T-cell (primary cell): ENCODE measurements at regions not wholly inside any gene's neighbourhood (a gene's known extent, or its start where the extent isn't known, plus 50 kb on each side); places are given as distances from the start of the nearest gene placed in this dataset.
"Not testable (repeated sequence)": the region's sequence is repeated elsewhere in the genome, so short reads cannot be mapped to it uniquely, and the experiment has no call there.

Experiments
- ATAC-seq, 4 experiments: fragments of 200-7000 bp in 3 of 4; fragments of 150-1000 bp in 1 of 4; cut with Tn5 transposase; replicated peaks in 1 of 4; 1 replicate in 3 of 4; 2 replicates in 1 of 4; pipeline ENCODE4 v1.10.0; 2021; ENCODE audit warnings: moderate library complexity in 3 of 4, mild to moderate bottlenecking in 2 of 4, moderate number of reproducible peaks in 1 of 4
- CTCF ChIA-PET, 2 donors: fragments of 300-600 bp; sonication (Branson Sonifier 250); formaldehyde crosslinking; loops; one replicate each; lab custom pipeline; 2022; ENCODE audit warnings: antibody characterized with exemption in 2 of 2; lab: Charles Lee
- POLR2A ChIA-PET, 2 donors: fragments of 300-600 bp; sonication (Branson Sonifier 250); formaldehyde crosslinking; loops; one replicate each; lab custom pipeline; 2022; ENCODE audit warnings: antibody characterized with exemption in 2 of 2; lab: Charles Lee
- DNase-seq, 35 experiments: peaks; one replicate each; pipeline versions ENCODE4 v3.0.0 to v3.0.0-alpha.2; 2013 to 2023
- H3K27ac ChIP-seq: one replicate; pipeline ENCODE4 v1.5.1; 2013; ENCODE audit warnings: low read length
- H3K27me3 ChIP-seq, 2 experiments: replicated peaks in 1 of 2; 1 replicate in 1 of 2; 2 replicates in 1 of 2; pipeline versions ENCODE4 v1.6.1 to v1.7.0; 2013; ENCODE audit warnings: low read length in 1 of 2, mixed read lengths in 1 of 2; ENCODE audit not compliant: control insufficient read depth in 2 of 2, insufficient read depth in 2 of 2; ENCODE audit errors: extremely low read depth in 1 of 2
- H3K36me3 ChIP-seq, 2 donors: 1 replicate in 1 of 2; 2 replicates in 1 of 2; pipeline versions ENCODE4 v1.6.1 to v1.7.0; 2013; ENCODE audit warnings: low read length in 1 of 2; ENCODE audit not compliant: control insufficient read depth in 2 of 2, insufficient read depth in 1 of 2; ENCODE audit errors: extremely low read depth in 1 of 2
- H3K4me1 ChIP-seq, 2 experiments: 1 replicate in 1 of 2; 2 replicates in 1 of 2; pipeline versions ENCODE4 v1.6.1 to v1.7.0; 2013; ENCODE audit warnings: low read length in 2 of 2, mixed read lengths in 1 of 2; ENCODE audit not compliant: insufficient read depth in 2 of 2, control insufficient read depth in 1 of 2; ENCODE audit errors: extremely low read depth in 1 of 2
- H3K4me3 ChIP-seq, 2 donors: 1 replicate in 1 of 2; 2 replicates in 1 of 2; pipeline versions ENCODE4 v1.5.1 to v1.7.0; 2013; ENCODE audit warnings: mild to moderate bottlenecking in 2 of 2, low read length in 1 of 2, moderate library complexity in 1 of 2; ENCODE audit not compliant: control insufficient read depth in 1 of 2; ENCODE audit errors: extremely low read depth in 1 of 2
- H3K9me3 ChIP-seq: 2 replicates; pipeline ENCODE4 v1.7.0; 2013
- H3K27ac Mint-ChIP-seq, 2 donors: one replicate each; pipeline ENCODE4 v1.8.0; 2020 to 2021; ENCODE audit warnings: mild to moderate bottlenecking in 2 of 2, mixed read lengths in 2 of 2
- H3K27me3 Mint-ChIP-seq, 2 donors: one replicate each; pipeline ENCODE4 v1.8.0; 2021 to 2022; ENCODE audit warnings: mixed read lengths in 2 of 2
- H3K36me3 Mint-ChIP-seq: one replicate; pipeline ENCODE4 v1.8.0; 2021; ENCODE audit warnings: mixed read lengths
- H3K4me1 Mint-ChIP-seq, 3 donors: one replicate each; pipeline ENCODE4 v1.8.0; 2020 to 2022; ENCODE audit warnings: mixed read lengths in 3 of 3, mild to moderate bottlenecking in 1 of 3
- H3K4me3 Mint-ChIP-seq, 3 donors: one replicate each; pipeline ENCODE4 v1.8.0; 2020 to 2022; ENCODE audit warnings: mild to moderate bottlenecking in 3 of 3, mixed read lengths in 3 of 3, moderate library complexity in 3 of 3
- H3K9me3 Mint-ChIP-seq, 3 donors: one replicate each; pipeline ENCODE4 v1.8.0; 2020 to 2022; ENCODE audit warnings: mixed read lengths in 3 of 3
- WGBS: methylation state at CpG from one replicate; pipeline ENCODE4 v1.1.5; 2013; ENCODE audit warnings: missing lambda C conversion rate; ENCODE audit not compliant: insufficient coverage; 5-methylcytosine and 5-hydroxymethylcytosine counted together

DNA sequence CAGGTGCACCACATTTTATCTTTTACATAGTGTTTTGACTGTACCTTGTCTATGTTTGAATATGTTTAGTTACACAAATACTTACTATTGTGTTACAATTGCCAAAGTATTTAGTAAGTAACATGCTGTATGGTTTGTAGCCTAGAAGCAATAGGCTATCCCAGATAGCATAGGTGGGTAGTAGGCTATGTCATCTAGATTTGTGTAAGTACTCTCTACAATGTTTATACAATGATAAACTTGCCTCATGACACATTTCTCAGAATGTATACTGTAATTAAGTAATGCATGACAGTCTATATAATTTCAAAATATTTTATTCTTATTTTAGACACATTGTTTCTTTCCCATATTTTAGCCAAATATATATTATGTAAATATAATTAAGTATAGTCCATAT is 836.8 kb upstream of the CDH9 start:
- ATAC-seq, result no peak
- no peaks in the 10 kb centered on the region for H3K27me3 ChIP-seq

GRCh38 chr5:27868292-27868691 is 829.9 kb upstream of the CDH9 start:
- Mint-ChIP-seq H3K4me3 (no peak overlapping the region), H3K27ac (no peak overlapping the region), H3K36me3 (no peaks in the 10 kb centered on the region), H3K27me3 (no peaks in the 10 kb centered on the region), H3K4me1 (no peaks in the 10 kb centered on the region), H3K9me3 (peaks cover 16 to 37% (median 22%) of the 10 kb centered on the region in 3 donors)
- ChIA-PET POLR2A (interaction anchor here in 1 of 2 donors (0.6 kb wide), 1 partner anchor 183 kb away, joined by 4 read pairs; no protein-coding TSS in a partner anchor), CTCF (no interaction called here)
- DNase-seq (no peak), ATAC-seq (no peak)
- Histone ChIP-seq H3K9me3 (peaks cover 3% of the 10 kb centered on the region), H3K27me3 (no peaks in the 10 kb centered on the region), H3K27ac (no peak overlapping the region), H3K4me3 (no peak overlapping the region), H3K36me3 (no peaks in the 10 kb centered on the region), H3K4me1 (no peaks in the 10 kb centered on the region)
- no CpG with 5 or more reads among the region's 2 CpGs for WGBS

More for the DNA sequence above, 836.8 kb upstream of the CDH9 start:
- no peak for DNase-seq
- Mint-ChIP-seq H3K4me3 (no peak overlapping the region), H3K9me3 (peaks cover 17 to 40% (median 21%) of the 10 kb centered on the region in 3 donors), H3K36me3 (no peaks in the 10 kb centered on the region), H3K27ac (no peak overlapping the region), H3K27me3 (no peaks in the 10 kb centered on the region), H3K4me1 (no peaks in the 10 kb centered on the region)
- CTCF ChIA-PET, result no interaction called here
- H3K4me3 ChIP-seq, result no peak overlapping the region
- H3K9me3 ChIP-seq, result peaks cover 4% of the 10 kb centered on the region
- POLR2A ChIA-PET, result no interaction called here
- no peaks in the 10 kb centered on the region for H3K4me1 ChIP-seq
- H3K27ac ChIP-seq, result no peak overlapping the region
- H3K36me3 ChIP-seq, result no peaks in the 10 kb centered on the region

DNA sequence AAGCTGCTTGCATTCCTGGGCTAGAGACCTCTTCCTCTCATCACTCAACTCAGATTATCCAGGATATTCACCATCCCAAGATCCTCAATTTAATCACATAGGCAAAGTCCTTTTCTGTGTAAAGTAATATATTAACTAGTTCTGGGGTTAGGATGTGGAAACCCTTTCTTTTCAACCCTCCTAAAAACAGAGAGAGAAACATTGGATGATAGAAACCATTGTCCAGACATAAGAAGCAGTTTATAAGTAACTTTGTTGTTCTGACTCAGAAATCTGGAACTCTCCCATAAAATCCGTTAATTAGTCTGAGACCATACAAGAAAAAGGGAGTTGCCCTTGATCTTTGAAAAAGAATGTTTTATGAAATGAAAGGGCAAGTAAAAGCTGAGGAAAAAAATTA is 817.1 kb upstream of the CDH9 start:
- no peaks in the 10 kb centered on the region for H3K27me3 Mint-ChIP-seq
- H3K27me3 ChIP-seq, result no peaks in the 10 kb centered on the region
- H3K4me1 ChIP-seq, result no peaks in the 10 kb centered on the region
- H3K27ac ChIP-seq, result no peak overlapping the region
- no peak overlapping the region for H3K4me3 ChIP-seq
- no peaks in the 10 kb centered on the region for H3K36me3 Mint-ChIP-seq
- H3K9me3 Mint-ChIP-seq, result peaks cover 20 to 29% (median 20%) of the 10 kb centered on the region in 3 donors
- WGBS, result no CpG with 5 or more reads among the region's 1 CpG
- DNase-seq (no peak), ATAC-seq (no peak)
- ChIA-PET POLR2A (no interaction called here), CTCF (no interaction called here)
- no peaks in the 10 kb centered on the region for H3K36me3 ChIP-seq
- no peak overlapping the region for H3K27ac Mint-ChIP-seq
- no peak overlapping the region for H3K4me3 Mint-ChIP-seq
- H3K9me3 ChIP-seq, result peaks cover 2% of the 10 kb centered on the region
- H3K4me1 Mint-ChIP-seq, result no peaks in the 10 kb centered on the region

DNA sequence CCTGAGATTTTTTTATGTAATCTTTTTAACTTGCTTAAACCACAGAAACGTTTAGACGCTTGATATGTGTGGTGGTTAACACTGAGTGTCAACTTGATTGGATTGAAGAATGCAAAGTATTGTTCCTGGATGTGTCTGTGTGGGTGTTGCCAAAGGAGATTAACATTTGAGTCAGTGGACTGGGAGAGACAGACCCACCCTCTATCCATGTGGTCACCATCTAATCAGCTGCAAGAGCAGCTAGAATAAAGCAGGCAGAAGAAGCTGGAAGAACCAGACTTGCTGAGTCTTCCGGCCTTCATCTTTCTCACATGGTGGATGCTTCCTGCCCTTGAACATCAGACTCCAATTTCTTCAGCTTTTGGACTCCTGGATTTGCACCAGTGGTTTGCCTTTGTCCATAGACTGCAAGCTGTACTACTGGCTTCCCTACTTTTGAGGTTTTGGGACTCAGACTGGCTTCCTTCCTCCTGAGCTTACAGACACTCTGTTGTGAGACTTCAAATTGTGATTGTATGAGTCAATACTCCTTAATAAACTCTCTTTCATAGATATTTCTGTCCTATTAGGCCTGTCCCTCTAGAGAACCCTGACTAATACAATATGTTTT is 816.0 kb upstream of the CDH9 start:
- CTCF ChIA-PET, result no interaction called here
- no peak overlapping the region for H3K4me3 Mint-ChIP-seq
- no peaks in the 10 kb centered on the region for H3K4me1 ChIP-seq
- H3K27me3 Mint-ChIP-seq, result no peaks in the 10 kb centered on the region
- no peak overlapping the region for H3K27ac ChIP-seq
- DNase-seq (no peak), ATAC-seq (no peak)
- H3K4me1 Mint-ChIP-seq, result no peaks in the 10 kb centered on the region
- no peaks in the 10 kb centered on the region for H3K36me3 Mint-ChIP-seq
- no peaks in the 10 kb centered on the region for H3K36me3 ChIP-seq
- no peaks in the 10 kb centered on the region for H3K27me3 ChIP-seq
- no peak overlapping the region for H3K27ac Mint-ChIP-seq
- peaks cover 2% of the 10 kb centered on the region for H3K9me3 ChIP-seq
- H3K9me3 Mint-ChIP-seq, result peaks cover 17 to 29% (median 22%) of the 10 kb centered on the region in 3 donors
- 67% methylated on average over 3 of the region's 3 CpGs for WGBS
- no peak overlapping the region for H3K4me3 ChIP-seq
- POLR2A ChIA-PET, result no interaction called here

DNA sequence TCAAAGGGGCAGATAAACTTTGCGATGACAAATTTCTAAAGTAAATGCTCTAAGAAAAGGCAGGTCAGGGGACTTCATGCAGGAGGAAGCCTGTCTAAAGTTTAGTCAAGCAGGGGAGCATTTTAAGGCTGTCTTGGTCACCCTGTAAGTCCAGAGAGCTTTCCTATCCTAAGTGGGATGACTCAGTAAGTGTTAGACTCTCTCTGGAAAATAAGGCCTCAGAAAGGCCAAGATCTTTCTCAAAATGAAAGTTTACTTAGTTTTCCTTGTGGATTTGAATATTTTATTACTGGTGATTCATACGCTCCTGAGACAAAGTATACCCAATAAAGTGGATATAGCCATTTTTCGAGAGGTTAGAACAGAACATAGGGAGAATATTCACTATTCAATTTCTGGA is 806.9 kb upstream of the CDH9 start:
- H3K4me1 ChIP-seq, result no peaks in the 10 kb centered on the region
- H3K27ac ChIP-seq, result no peak overlapping the region
- ChIA-PET CTCF (no interaction called here), POLR2A (no interaction called here)
- no peak overlapping the region for H3K4me3 ChIP-seq
- H3K4me1 Mint-ChIP-seq, result no peaks in the 10 kb centered on the region
- H3K36me3 ChIP-seq, result no peaks in the 10 kb centered on the region
- H3K27me3 Mint-ChIP-seq, result no peaks in the 10 kb centered on the region
- 100% methylated on average over 1 of the region's 3 CpGs for whole genome bisulfite sequencing
- H3K9me3 ChIP-seq, result no peaks in the 10 kb centered on the region
- H3K27ac Mint-ChIP-seq, result no peak overlapping the region
- H3K4me3 Mint-ChIP-seq, result no peak overlapping the region
- no peaks in the 10 kb centered on the region for H3K36me3 Mint-ChIP-seq
- no peak for DNase-seq
- H3K9me3 Mint-ChIP-seq, result peaks cover 0 to 52% (median 27%) of the 10 kb centered on the region in 3 donors
- H3K27me3 ChIP-seq, result no peaks in the 10 kb centered on the region
- ATAC-seq, result no peak

DNA sequence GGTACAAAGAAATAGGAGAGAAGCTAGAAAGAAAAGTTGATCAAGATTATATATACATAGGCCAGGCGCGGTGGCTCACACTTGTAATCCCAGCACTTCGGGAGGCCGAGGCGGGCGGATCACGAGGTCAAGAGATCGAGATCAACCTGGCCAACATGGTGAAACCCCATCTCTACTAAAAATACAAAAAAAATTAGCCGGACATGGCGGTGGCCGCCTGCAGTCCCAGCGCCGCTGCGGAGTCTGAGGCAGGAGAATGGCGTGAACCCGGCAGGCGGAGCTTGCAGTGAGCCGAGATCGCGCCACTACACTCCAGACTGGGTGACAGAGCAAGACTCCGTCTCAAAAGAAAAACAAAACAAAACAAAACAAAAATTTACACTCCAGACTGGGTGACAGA is 798.3 kb upstream of the CDH9 start:
- H3K9me3 Mint-ChIP-seq, result peaks cover 19 to 35% (median 24%) of the 10 kb centered on the region in 3 donors
- not testable (repeated sequence) for H3K4me1 Mint-ChIP-seq, H3K4me3 ChIP-seq, H3K4me1 ChIP-seq, H3K27me3 Mint-ChIP-seq, H3K9me3 ChIP-seq, ATAC-seq, H3K36me3 Mint-ChIP-seq, H3K27ac Mint-ChIP-seq, DNase-seq, H3K27me3 ChIP-seq, H3K4me3 Mint-ChIP-seq, H3K36me3 ChIP-seq, H3K27ac ChIP-seq
- WGBS, result 82% methylated on average over 7 of the region's 21 CpGs
- POLR2A ChIA-PET, result interaction anchor here in 1 of 2 donors (0.6 kb wide), 1 partner anchor 37 kb away, joined by 3 read pairs; no protein-coding TSS in a partner anchor
- CTCF ChIA-PET, result interaction anchor here in 1 of 2 donors (0.7 kb wide), 1 partner anchor 49 kb away, joined by 3 read pairs; no protein-coding TSS in a partner anchor
